Loucy (cell line): ENCODE measurements at regions not wholly inside any gene's neighbourhood (a gene's known extent, or its start where the extent isn't known, plus 50 kb on each side); places are given as distances from the start of the nearest gene placed in this dataset.

ENCODE experiments used
- H2AFZ ChIP-seq: fragments of 200-600 bp; sonication (generic); 2 replicates; pipeline ENCODE4 v1.6.0; 2016; ENCODE audit warnings: antibody characterized with exemption, mild to moderate bottlenecking, low read length, moderate library complexity
- H3F3A ChIP-seq: fragments of 200-600 bp; 2 replicates; pipeline ENCODE4 v1.6.0; 2016; ENCODE audit warnings: antibody characterized with exemption, low read depth, mild to moderate bottlenecking
- H3K27me3 ChIP-seq: fragments of 200-600 bp; sonication (generic); 2 replicates; pipeline ENCODE4 v1.6.1; 2014; ENCODE audit warnings: low read length, mild to moderate bottlenecking; ENCODE audit not compliant: insufficient read depth, poor library complexity, severe bottlenecking
- H3K36me3 ChIP-seq: fragments of 200-600 bp; sonication (generic); 2 replicates; pipeline ENCODE4 v1.6.1; 2016; ENCODE audit warnings: low read length; ENCODE audit not compliant: insufficient read depth
- H3K4me1 ChIP-seq: fragments of 200-600 bp; sonication (generic); 2 replicates; pipeline ENCODE4 v1.5.1; 2014; ENCODE audit warnings: low read length, mild to moderate bottlenecking; ENCODE audit not compliant: insufficient read depth, poor library complexity, severe bottlenecking
- H3K4me2 ChIP-seq: fragments of 200-600 bp; sonication (generic); 2 replicates; pipeline ENCODE4 v1.6.0; 2014; ENCODE audit warnings: antibody characterized with exemption, low read length, low read depth, mild to moderate bottlenecking; ENCODE audit not compliant: poor library complexity, severe bottlenecking
- H3K4me3 ChIP-seq: fragments of 200-600 bp; sonication (generic); 2 replicates; pipeline ENCODE4 v1.5.1; 2014; ENCODE audit warnings: low read length, mild to moderate bottlenecking, mixed read lengths; ENCODE audit not compliant: poor library complexity, severe bottlenecking
- H3K79me2 ChIP-seq: fragments of 200-600 bp; sonication (generic); 2 replicates; pipeline ENCODE4 v1.6.1; 2014; ENCODE audit warnings: low read length; ENCODE audit not compliant: insufficient read depth
- H3K9ac ChIP-seq: fragments of 200-600 bp; sonication (generic); 2 replicates; pipeline ENCODE4 v1.6.0; 2014; ENCODE audit warnings: mild to moderate bottlenecking, low read depth, low read length, moderate library complexity; ENCODE audit not compliant: poor library complexity, severe bottlenecking
- H3K9me2 ChIP-seq: fragments of 200-600 bp; sonication (generic); replicated peaks from 2 replicates; pipeline ENCODE4 v1.6.1; 2016; ENCODE audit warnings: low read depth, low read length, mixed read lengths
- H3K9me3 ChIP-seq: fragments of 200-600 bp; sonication (generic); 2 replicates; pipeline ENCODE4 v1.6.1; 2014; ENCODE audit warnings: mild to moderate bottlenecking, antibody characterized with exemption, low read length, low read depth; ENCODE audit not compliant: insufficient read depth
- H4K20me1 ChIP-seq: fragments of 200-600 bp; sonication (generic); 2 replicates; pipeline ENCODE4 v1.6.0; 2014; ENCODE audit warnings: antibody characterized with exemption, low read length, mild to moderate bottlenecking; ENCODE audit not compliant: insufficient read depth, poor library complexity, severe bottlenecking
- CTCF ChIP-seq: fragments of 200-600 bp; sonication (generic); conservative IDR thresholded peaks from 2 replicates; pipeline ENCODE4 v1.5.1; 2014; ENCODE audit warnings: mild to moderate bottlenecking, antibody characterized with exemption, low read length
- EZH2phosphoT487 ChIP-seq: fragments of 200-600 bp; IDR thresholded peaks from 2 replicates; pipeline ENCODE4 v1.6.1; 2018; ENCODE audit warnings: antibody characterized with exemption, mild to moderate bottlenecking, moderate library complexity, borderline replicate concordance

DNA sequence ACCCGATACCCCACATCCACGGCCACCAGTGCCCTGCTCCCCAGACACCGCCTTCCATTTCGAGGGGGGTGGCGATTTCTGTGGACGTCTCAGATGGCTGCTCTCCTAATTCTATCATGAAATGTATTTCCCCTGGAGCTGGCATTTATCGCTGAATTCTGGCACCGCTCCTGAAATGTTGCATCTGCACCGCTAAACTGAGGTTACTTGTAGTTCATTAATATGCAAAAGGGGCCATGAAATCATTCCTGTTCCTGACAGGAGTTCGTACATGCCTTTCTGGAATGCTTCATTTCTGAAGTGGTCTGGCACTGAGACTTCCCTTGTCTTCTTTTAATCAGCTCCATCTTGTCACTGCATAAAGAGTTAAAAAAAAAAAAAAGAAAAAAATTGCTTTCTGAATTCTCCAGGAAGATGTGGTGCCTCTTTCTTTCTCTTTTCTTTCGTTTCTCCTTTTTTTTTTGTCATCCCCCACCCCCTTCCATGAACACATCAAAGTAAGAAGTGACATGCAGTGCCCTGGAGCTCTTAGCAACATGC, 97.7 kb upstream of the SMARCA2 start:
- Histone ChIP-seq H3K79me2 (no peaks in the 10 kb centered on the region), H3K9me2 (no peaks in the 10 kb centered on the region), H3K4me3 (no peak overlapping the region), H3K9ac (no peak overlapping the region), H2AFZ (no peak overlapping the region), H3K27me3 (no peaks in the 10 kb centered on the region), H3K4me1 (no peaks in the 10 kb centered on the region), H4K20me1 (no peaks in the 10 kb centered on the region), H3K36me3 (no peaks in the 10 kb centered on the region), H3K4me2 (no peak overlapping the region), H3K9me3 (no peaks in the 10 kb centered on the region), H3F3A (no peaks in the 10 kb centered on the region)
- TF ChIP-seq EZH2phosphoT487 (no peak), CTCF (no peak)

DNA sequence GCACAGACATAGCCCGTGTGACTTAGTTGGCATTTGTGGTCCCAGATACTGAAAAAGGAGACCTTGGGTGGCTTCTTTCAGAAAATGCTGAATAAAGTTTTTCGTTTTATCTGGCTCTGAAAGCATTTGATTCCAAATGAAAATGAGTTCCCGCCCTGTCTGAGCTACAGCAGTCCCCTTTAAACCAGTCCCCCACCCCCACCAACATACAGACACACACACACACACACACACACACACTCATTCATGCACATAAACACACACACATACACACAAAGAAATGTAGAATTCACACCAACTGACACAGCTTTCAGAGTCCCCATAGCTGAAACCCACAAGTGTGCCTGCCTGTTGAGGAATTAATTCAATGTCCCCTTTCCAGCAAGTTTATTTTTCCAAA, 97.0 kb upstream of the SMARCA2 start:
- Histone ChIP-seq H3K9ac (no peak overlapping the region), H2AFZ (no peak overlapping the region)

GRCh38 chr9:1918622-1919021, 96.5 kb upstream of the SMARCA2 start:
- Histone ChIP-seq H3F3A (no peaks in the 10 kb centered on the region), H3K79me2 (no peaks in the 10 kb centered on the region), H3K9me3 (no peaks in the 10 kb centered on the region), H3K36me3 (no peaks in the 10 kb centered on the region), H2AFZ (no peak overlapping the region), H3K4me3 (no peak overlapping the region), H4K20me1 (no peaks in the 10 kb centered on the region), H3K4me1 (no peaks in the 10 kb centered on the region), H3K9me2 (no peaks in the 10 kb centered on the region), H3K9ac (no peak overlapping the region), H3K27me3 (no peaks in the 10 kb centered on the region), H3K4me2 (no peak overlapping the region)
- TF ChIP-seq EZH2phosphoT487: no peak
- TF ChIP-seq CTCF: no peak

More for the DNA sequence above, 97.0 kb upstream of the SMARCA2 start:
- H3K36me3 ChIP-seq: no peaks in the 10 kb centered on the region
- no peak overlapping the region for H3K4me3 ChIP-seq
- no peaks in the 10 kb centered on the region for H3K27me3 ChIP-seq
- H3K4me1 ChIP-seq: no peaks in the 10 kb centered on the region
- H3K9me3 ChIP-seq: no peaks in the 10 kb centered on the region
- no peak for TF ChIP-seq CTCF
- no peak for TF ChIP-seq EZH2phosphoT487
- H3K4me2 ChIP-seq: no peak overlapping the region
- H3K9me2 ChIP-seq: no peaks in the 10 kb centered on the region
- no peaks in the 10 kb centered on the region for H3F3A ChIP-seq
- no peaks in the 10 kb centered on the region for H4K20me1 ChIP-seq
- no peaks in the 10 kb centered on the region for H3K79me2 ChIP-seq
